LoVo (cell line): ENCODE measurements at regions not wholly inside any gene's neighbourhood (a gene's known extent, or its start where the extent isn't known, plus 50 kb on each side); places are given as distances from the start of the nearest gene placed in this dataset.

ENCODE experiments used
- DNase-seq: peaks from one replicate; pipeline ENCODE4 v3.0.0-alpha.2; 2016; ENCODE audit warnings: low spot score

- DNase-seq = no peak
Measured at GRCh38 chr14:42370056-42370455, 763.4 kb downstream of the LRFN5 start.

GRCh38 chr14:42368234-42368633, 761.6 kb downstream of the LRFN5 start:
- DNase-seq = no peak

DNA sequence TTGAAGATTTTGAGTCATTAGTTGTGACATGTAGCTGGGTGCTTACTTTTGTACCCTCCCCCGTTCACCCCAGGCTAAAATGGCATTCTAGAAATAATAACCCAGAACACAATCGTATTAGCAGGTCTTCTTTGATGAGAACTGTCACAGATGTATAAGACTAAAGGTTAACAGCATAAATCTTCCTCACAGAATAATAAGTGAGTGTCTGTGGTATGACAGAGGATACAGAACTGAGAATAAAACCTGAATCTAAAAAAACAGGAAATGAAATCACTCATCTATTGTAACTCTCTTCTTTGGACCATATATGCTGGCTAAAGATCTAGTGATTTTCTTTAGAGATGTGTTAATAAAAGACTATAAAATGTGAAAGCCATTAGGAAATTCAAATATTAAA, 746.6 kb downstream of the LRFN5 start:
- no peak for DNase-seq

DNA sequence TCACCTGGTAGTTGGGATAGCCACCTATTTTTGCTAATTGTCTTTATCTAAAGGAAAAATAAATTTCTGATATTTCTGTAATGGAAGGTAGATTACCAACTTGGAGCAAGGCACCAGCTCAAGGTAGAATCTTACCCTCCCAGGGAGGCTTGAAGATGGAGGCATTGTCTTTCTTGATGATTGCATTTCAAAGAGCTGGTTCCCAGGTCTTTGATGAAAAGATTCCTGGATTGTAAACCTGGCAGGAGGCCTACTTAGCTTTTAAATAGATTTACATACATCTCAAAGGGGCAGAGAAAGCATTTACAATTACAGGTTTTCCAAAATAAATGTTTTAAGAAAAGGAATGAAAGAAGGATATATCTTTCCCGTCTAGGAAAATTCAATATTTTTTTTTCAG, 729.2 kb downstream of the LRFN5 start:
- no peak for DNase-seq

DNA sequence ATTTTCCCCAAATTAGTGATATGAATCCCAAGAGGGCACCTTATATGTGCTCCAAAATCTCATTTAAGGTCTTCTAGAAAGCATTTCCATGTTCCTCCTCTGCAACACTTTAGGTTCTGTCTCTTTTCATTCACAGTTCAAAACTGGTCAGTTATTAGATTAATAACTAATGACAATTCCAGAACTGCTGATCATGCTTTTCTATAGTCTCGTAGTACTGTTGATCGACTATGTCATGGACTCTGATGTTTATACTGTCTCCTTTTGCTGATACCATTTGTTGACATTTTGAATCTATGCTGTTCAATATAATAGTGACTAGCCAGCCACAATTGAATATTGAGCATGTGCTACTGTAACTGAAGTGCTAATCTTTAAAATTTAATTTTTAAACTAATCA, 728.3 kb downstream of the LRFN5 start:
- no peak for DNase-seq

DNA sequence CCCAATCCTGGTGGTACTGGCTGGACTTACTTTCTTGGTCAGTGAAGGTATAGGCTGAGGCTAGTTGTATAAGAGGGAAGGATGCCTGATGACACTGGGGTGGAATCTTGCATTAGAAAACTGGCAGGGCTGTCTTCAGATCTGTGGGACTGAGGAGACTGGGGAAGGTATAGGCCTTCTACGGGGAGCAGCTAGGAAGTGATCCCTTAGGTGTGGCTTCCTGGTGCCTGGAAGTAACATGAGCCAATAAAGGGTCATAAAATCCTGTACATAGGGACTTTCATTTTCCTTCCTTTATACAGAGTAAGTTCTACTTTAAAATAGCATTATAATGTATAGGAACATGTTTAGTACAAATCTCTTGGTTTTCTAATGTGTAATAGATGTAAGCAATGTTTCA, 716.8 kb downstream of the LRFN5 start:
- no peak for DNase-seq

- no peak for DNase-seq
Measured at GRCh38 chr14:42322531-42323284, 716.0 kb downstream of the LRFN5 start.

GRCh38 chr14:42319996-42320395, 713.3 kb downstream of the LRFN5 start:
- no peak for DNase-seq

GRCh38 chr14:42316693-42317092, 710.0 kb downstream of the LRFN5 start:
- no peak for DNase-seq

DNA sequence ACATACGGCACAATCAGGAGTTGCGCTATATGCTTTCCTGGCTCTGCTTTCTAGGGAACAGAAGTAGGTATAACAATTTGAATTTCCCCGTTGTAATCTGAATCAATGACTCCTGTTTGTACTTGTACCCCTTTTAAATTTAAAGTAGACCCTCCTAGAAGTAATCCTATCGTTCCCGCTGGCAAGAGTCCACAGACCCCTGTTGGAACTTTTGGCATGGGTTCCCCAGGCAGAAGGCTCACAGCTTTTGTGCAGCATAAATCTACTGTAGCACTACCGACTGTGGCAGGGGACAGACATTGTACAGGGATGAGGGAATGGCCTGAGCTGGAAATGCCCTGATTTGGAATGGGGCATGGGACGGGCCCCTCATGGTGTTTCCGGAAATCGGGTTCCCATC, 705.2 kb downstream of the LRFN5 start:
- DNase-seq = no peak

DNA sequence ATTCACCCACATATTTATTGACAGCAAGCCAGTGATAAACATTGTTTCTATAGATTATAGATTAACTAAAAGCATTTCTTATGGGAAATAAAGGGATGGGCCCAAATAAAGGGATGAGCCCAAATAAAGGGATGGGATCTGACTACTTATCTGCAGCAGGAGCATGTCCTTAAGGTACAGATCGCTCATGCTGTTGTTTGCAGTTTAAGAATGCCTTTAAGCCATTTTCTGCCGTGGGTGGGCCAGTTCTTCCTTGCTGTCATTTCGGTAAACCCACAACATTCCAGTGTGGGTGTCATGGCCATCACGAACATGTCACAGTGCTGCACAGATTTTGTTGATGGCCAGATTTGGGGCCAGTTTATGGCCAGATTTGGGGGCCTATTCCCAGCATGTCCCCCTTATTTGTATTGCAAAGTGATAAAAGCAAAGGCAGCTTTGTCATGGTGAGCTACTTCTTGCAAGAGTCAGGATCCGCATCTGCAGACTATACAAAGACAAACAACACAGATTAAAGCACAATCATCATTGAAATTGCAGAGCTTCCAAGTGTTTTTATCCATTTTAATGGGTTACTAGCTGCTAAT, 700.7 kb downstream of the LRFN5 start:
- DNase-seq = no peak

GRCh38 chr14:42299692-42300091, 693.0 kb downstream of the LRFN5 start:
- no peak for DNase-seq

DNA sequence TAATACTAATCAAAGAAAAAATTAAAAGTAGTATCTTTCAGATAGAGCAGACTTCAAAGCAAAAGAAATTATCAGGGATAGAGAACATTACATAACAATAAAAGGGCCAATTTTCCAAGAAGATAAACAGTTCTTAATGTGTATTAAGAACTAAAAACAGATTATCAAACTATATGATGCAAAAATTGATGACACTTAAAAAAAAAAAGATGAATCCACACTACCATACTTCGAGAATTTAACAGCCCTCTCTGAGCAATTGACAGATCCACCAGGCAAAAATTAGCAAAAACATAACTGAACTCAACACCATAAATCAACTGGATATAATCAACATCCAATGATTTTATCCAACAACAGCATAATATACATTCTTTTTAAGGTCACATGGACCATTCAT, 686.5 kb downstream of the LRFN5 start:
- no peak for DNase-seq

DNA sequence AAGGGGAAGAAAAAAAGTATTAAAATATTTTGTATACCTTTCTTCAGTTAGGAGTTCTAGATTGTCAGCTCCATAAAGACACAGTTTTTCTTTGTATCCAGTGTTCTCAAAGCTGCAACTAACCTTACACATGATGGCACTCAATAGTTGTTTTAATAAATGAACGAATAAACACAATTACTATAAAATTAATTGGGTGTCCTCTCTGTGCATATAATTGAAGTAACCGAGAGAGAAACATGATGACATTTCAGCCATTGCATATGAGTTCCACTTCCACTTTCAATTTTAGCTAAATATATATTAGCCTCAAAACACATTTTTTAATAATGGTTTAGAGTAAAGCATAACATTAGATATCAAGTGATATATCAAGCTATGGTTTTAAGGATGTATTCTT, 671.2 kb downstream of the LRFN5 start:
- no peak for DNase-seq

- no peak for DNase-seq
Measured at GRCh38 chr14:42269234-42269633, 662.6 kb downstream of the LRFN5 start.

DNA sequence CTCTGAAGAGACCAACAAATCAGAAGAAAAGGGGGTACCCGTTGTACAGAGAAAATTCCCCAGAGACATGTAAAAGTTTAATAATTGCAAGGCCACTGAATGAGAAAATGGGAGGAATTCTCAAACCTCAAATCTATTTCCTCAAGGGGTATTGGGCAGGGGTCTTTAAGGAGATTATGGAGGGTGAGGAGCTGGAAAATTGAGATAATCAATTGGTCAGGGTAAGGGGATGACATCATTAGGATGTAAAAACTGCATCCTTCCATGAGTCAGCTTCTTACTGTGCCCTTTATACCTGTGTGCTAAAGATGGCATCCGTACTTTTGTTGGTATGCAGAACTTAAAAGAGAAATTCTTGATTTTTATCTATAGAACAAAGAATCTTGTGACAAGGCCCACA, 641.5 kb downstream of the LRFN5 start:
- no peak for DNase-seq

GRCh38 chr14:42241101-42241500, 634.4 kb downstream of the LRFN5 start:
- no peak for DNase-seq

DNA sequence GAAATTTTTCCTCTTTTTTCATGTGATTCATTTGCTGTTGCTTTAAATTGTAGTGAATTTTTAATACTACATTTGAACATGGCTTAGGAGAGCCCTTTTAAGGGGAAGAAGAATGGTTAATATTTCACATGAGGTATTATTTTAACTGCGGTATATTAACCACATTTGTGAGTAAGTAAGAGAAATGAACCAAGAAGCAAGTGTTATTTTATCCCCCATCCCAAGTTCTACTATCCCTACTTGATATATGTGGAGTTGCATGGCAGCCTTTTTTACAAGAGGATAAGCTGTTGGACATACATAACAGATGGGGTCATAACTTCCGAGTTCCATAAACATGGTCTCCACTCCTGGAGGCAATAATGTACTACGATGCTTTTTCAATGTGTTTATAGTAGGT, 623.3 kb downstream of the LRFN5 start:
- DNase-seq = no peak

- no peak for DNase-seq
Measured at GRCh38 chr14:42229294-42229693, 622.6 kb downstream of the LRFN5 start.

DNA sequence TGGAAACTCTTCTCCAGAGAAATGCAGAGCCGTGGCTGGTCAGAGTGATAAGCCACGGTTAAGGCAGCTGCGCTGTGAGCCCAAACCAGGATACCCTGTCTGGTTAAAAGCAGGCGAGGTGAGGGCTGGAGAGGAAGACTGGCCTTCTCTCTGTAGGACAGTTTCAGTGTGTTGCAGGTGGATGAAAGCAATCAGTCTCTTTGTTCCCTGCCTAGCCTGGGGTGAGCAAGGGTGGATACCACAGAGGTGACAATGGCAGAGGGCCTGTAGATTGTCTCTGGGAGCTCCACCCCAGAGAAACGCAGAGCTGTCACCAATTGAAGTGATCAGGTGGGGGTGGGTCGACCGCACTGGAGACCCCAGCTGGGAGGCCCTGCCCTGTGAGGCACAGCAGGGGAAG, 621.9 kb downstream of the LRFN5 start:
- no peak for DNase-seq

DNA sequence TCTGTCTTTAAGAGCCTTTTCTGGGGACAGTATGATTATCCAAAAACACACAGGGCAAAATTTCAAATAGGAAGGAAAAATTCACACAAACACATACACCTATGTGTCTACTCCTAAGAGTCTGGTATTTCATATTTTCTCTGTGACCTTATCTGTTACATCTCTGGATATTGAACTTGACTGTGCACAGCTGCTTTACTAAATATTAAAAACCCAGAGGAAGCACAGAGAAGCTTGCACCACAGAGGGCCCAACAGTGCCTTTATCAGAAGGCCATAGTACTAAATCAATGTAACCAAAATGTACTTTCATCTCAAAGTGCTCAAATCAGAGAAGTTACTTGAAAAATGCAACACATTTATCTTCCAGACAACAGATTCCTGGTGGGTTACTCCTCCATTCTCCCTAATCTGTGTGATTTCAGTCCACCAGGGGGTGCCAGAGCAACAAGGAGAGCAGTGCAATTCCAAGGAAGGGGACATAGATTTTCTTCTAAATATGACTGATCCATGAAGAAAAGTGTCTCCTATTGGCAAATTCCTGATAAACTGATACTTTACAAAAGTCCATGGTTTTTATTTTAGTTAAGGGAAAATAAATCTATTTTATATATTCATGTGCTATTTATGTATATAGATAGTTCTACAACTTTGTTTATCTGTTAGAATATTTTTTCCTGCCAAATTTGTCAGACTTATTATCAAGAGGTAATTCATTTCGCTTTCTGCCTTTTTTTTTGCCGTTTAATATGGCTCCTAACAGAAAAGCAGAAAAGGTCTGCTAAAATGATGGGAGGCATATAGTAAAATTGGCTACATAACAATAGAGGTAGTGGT, 617.6 kb downstream of the LRFN5 start:
- peak; percentile 43 for DNase-seq

GRCh38 chr14:42222924-42223471, 616.3 kb downstream of the LRFN5 start:
- DNase-seq = no peak

DNA sequence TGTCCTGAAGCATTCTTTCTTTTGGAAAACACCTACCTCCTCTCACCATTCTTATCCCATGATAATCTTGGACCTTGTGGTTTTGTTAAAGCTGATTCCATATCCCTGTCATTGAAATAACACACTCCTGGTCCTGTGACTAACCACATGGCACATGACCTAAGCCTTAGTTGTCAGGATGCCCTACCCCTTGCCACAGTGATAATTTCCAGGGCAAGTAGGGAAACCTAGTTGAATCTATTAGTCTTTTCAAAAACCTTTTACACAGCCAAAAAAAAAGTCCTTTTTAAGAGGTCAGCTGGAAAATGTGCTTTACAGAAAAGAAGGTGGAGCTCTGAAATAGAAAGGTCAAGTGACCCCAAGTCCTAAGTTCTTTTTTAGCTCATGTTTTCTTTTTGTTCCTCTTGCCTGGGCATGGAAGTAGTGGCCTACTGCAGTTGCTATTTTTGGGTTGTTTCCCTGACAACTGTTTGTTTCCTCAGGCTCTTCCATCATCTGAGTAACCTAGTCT, 608.4 kb downstream of the LRFN5 start:
- DNase-seq = peak; percentile 20
